ENCODE measurements at regions not wholly inside any gene's neighbourhood (a gene's known extent, or its start where the extent isn't known, plus 50 kb on each side); places are given as distances from the start of the nearest gene placed in this dataset.

DNA sequence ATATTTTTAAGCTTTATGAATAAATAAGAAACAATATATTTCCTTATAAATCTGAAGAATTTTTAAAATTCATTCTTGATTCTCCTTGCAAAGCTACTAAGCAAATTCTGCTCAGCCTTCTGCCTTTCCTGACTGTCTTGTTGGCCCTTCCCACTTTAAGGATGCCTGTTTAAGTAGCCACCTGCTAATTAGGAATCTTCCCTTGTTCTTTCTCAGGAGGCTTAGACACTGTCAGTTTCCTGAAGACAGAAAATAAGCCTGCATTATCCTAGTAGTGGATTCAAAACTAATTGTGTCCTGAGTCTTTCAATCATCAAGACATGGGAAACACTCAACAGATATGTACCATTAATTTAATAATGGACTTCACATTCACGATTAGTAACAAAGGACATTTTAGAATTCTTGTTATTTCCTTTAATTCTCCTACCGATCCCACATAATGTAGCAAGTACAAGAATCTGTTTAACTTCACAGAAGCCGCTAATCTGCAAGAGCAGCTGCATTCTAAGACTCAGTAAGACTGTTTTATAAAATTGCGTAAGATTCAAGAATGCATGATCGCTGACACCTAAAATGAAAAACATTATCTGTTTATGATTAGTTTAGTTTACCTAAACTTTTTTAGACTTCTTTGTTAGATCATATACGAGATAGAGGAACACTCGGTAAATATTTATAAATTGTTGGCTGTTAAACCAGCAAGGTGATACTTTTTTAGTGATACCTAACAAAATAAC lies 445.4 kb upstream of the DSEL start (continued):
- TF ChIP-seq, protein P1, sequence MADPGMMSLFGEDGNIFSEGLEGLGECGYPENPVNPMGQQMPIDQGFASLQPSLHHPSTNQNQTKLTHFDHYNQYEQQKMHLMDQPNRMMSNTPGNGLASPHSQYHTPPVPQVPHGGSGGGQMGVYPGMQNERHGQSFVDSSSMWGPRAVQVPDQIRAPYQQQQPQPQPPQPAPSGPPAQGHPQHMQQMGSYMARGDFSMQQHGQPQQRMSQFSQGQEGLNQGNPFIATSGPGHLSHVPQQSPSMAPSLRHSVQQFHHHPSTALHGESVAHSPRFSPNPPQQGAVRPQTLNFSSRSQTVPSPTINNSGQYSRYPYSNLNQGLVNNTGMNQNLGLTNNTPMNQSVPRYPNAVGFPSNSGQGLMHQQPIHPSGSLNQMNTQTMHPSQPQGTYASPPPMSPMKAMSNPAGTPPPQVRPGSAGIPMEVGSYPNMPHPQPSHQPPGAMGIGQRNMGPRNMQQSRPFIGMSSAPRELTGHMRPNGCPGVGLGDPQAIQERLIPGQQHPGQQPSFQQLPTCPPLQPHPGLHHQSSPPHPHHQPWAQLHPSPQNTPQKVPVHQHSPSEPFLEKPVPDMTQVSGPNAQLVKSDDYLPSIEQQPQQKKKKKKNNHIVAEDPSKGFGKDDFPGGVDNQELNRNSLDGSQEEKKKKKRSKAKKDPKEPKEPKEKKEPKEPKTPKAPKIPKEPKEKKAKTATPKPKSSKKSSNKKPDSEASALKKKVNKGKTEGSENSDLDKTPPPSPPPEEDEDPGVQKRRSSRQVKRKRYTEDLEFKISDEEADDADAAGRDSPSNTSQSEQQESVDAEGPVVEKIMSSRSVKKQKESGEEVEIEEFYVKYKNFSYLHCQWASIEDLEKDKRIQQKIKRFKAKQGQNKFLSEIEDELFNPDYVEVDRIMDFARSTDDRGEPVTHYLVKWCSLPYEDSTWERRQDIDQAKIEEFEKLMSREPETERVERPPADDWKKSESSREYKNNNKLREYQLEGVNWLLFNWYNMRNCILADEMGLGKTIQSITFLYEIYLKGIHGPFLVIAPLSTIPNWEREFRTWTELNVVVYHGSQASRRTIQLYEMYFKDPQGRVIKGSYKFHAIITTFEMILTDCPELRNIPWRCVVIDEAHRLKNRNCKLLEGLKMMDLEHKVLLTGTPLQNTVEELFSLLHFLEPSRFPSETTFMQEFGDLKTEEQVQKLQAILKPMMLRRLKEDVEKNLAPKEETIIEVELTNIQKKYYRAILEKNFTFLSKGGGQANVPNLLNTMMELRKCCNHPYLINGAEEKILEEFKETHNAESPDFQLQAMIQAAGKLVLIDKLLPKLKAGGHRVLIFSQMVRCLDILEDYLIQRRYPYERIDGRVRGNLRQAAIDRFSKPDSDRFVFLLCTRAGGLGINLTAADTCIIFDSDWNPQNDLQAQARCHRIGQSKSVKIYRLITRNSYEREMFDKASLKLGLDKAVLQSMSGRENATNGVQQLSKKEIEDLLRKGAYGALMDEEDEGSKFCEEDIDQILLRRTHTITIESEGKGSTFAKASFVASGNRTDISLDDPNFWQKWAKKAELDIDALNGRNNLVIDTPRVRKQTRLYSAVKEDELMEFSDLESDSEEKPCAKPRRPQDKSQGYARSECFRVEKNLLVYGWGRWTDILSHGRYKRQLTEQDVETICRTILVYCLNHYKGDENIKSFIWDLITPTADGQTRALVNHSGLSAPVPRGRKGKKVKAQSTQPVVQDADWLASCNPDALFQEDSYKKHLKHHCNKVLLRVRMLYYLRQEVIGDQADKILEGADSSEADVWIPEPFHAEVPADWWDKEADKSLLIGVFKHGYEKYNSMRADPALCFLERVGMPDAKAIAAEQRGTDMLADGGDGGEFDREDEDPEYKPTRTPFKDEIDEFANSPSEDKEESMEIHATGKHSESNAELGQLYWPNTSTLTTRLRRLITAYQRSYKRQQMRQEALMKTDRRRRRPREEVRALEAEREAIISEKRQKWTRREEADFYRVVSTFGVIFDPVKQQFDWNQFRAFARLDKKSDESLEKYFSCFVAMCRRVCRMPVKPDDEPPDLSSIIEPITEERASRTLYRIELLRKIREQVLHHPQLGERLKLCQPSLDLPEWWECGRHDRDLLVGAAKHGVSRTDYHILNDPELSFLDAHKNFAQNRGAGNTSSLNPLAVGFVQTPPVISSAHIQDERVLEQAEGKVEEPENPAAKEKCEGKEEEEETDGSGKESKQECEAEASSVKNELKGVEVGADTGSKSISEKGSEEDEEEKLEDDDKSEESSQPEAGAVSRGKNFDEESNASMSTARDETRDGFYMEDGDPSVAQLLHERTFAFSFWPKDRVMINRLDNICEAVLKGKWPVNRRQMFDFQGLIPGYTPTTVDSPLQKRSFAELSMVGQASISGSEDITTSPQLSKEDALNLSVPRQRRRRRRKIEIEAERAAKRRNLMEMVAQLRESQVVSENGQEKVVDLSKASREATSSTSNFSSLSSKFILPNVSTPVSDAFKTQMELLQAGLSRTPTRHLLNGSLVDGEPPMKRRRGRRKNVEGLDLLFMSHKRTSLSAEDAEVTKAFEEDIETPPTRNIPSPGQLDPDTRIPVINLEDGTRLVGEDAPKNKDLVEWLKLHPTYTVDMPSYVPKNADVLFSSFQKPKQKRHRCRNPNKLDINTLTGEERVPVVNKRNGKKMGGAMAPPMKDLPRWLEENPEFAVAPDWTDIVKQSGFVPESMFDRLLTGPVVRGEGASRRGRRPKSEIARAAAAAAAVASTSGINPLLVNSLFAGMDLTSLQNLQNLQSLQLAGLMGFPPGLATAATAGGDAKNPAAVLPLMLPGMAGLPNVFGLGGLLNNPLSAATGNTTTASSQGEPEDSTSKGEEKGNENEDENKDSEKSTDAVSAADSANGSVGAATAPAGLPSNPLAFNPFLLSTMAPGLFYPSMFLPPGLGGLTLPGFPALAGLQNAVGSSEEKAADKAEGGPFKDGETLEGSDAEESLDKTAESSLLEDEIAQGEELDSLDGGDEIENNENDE (IDR thresholded peaks at IDR 0.05; ENCODE audit: insufficient replicate concordance, low read length) = no peak
- TF ChIP-seq HDAC6 (IDR thresholded peaks at IDR 0.05; ENCODE audit: low read depth, low read length) (no peak), TAF1 (IDR thresholded peaks at IDR 0.05; ENCODE audit: low read depth, low read length) (no peak), TBP (IDR thresholded peaks at IDR 0.05; ENCODE audit: low read depth, low read length) (no peak)
